ENCODE measurements at regions not wholly inside any gene's neighbourhood (a gene's known extent, or its start where the extent isn't known, plus 50 kb on each side); places are given as distances from the start of the nearest gene placed in this dataset.

DNA sequence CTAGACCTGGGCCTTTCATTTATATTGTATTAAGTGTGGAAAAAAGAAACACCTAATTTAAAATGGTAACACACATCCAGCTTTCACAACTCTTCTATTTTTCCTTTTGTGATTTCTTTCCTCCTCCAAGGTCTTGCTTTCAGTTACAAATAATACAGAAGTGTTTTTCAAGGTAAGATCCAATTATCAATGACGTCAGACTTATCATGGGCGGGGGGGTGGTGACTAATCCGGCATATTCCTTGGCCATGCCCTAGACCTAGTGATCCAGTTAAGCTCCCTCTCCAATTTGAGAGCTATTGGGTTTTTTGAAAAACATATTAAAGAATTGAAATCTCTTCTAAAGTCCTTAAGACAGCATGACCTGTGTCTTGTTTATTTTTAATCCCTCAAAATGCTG is 669.9 kb upstream of the NR5A2 start:
- DNase-seq = no peak

DNA sequence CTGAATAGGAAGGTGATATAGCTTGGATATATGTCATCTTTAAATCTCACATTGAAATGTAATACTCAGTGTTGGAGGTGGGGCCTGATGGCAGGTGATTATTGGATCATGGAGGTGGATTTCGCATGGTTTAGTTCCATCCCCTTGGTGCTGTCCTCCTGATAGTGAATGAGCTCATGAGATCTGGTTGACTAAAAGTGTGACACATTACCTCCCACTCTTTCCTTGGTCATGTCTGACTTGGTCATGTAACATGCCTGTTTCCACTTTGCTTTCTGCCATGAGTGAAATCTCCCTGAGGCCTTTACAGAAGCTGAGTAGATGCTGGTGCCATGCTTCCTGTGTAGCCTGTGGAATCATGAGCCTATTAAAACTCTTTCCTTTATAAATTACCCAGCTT is 664.5 kb upstream of the NR5A2 start:
- no peak for DNase-seq

DNA sequence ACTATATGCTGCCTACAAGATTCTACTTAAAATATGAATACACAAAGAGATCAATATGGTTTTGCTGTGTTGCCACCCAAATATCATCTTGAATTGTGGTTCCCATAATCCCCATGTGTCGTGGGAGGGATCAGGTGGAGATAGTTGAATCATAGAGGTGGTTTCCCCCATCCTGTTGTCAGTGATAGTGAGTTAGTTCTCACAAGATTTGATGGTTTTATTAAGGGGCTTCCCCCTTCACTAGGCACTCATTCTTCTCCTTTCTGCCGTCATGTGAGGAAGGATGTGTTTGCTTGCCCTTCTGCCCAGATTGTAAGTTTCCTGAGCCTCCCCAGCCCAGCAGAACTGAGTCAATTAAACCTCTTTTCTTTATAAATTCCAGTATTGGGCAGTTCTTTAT is 654.4 kb upstream of the NR5A2 start:
- DNase-seq = no peak

DNA sequence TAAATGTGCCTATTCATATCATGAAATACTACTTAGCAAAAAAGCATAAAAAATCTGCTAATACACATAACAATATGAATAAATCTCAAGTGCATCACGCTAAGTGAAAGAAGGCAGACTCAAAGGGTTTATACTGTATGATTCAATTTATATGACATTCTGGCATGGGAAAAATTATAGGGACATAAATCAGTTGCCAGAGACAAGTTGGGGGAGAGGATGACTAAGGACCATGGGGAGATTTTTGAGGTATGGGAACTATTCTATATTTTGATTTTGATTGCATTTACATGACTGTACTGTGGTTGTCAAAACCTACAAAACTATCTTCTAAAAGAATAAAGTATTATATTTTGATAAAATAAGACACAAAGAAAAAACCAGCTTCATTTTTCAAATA is 650.3 kb upstream of the NR5A2 start:
- no peak for DNase-seq

DNA sequence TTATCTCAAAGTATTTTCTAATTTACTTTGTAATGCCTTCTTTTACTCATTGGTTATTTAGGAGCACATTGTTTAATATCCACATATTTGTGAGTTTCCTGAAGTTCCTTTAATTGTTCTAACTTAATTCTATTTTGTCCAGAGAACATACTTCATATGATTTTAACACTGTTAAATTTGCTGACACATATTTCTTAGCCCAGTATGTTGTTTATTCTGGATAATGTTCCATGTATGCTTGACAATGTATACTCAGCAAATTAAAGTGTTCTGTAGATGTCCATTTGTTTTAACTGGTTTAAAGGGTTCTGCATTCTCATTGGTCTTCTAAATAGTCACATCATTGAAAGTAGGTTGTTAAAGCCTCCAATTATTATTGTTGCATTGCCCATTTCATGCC is 643.7 kb upstream of the NR5A2 start:
- DNase-seq = no peak

DNA sequence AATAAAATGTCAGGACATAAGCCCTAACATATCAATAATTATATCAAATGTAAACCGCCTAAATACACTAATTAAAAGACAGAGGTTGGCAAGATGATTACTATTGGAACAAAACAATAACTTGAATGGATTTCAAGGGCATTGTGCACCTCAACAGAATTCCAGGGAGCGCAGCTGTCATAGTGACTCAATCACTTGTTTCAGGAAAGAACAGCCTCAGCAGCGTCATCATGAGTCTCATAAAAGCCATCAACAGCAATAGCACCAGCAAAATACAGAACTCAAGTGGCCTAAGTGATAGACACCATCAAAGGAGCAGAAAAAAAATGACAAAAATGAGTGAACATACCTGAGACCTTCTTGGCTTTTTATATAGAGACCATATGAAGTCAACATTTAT is 632.7 kb upstream of the NR5A2 start:
- DNase-seq = no peak

DNA sequence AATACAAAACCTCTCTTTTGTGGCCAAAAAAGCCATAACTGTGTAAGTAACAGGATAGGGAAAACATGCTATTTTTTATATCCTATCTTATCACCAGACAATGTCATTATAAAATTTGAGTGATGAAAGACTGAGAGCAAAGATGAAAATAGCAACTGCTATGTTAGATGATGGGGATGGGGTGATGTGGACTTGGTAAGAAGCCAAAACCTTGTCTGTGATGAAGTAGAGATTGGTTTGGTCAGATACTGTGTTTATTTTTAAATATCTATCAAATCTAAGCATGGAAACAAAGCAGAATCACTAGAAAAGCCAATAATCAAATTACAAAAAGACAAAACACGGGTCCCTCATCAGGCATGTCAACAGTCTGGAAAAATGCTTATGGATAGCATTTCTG is 631.1 kb upstream of the NR5A2 start:
- DNase-seq = no peak

DNA sequence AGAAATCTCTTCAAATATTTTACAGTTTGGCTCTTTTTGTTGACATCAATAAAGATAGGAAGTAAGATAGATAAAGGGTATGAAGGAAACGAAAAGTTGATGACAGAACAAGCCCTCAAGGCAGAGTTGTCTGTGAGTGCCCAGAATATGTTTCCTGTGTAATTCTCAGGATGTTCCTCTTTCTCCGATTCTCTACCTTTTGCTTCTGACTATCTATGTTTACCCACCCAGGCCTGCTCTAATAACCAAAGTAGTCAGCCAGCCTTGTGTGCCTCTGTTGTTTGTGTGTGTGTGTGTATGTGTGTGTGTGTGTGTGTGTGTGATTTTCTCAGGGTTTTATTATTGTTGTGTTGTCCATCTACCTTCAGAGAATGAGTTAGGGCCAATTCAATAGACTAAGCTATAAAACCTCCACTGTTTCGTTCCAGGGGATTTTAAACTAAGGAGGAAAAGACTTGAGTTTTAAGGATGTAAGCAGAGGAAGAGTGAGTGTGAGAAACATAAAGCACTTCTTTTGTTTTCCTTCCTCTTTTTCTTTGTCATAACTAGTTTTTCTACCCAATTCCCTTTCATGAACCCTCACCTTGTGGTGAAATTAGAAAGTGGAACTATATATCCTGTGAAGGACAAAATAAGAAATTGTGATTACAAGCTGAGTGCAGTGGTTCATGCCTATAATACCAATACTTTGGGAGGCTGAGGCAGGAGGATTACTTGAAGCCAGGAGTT is 627.4 kb upstream of the NR5A2 start:
- no peak for DNase-seq

DNA sequence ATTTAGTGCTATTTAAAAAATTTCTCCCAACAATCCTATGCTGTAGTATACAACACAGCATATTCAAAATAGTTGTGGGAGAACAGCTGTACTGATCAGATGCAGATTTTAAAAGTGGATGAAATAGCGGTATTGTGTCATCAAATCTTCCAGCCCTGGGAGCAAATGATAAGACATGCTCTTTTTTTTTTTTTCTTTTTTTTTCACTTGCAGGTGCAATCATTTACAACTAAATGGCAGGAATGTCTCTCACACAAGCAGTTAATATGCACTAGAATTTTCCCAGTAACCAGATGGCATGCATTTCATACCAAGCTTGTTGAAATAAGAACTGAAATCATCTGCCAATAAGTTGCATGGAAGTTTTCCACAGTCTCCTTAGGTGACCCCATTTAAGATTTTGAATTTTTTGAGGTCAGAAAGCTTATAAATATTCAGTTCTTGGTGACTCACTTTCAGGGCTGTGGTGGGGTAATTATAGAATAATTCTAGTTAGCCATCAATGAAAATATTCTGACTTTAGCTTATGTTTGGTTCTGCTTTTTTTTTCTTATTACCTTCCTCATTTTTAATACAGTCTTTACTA is 623.9 kb upstream of the NR5A2 start:
- DNase-seq = no peak

DNA sequence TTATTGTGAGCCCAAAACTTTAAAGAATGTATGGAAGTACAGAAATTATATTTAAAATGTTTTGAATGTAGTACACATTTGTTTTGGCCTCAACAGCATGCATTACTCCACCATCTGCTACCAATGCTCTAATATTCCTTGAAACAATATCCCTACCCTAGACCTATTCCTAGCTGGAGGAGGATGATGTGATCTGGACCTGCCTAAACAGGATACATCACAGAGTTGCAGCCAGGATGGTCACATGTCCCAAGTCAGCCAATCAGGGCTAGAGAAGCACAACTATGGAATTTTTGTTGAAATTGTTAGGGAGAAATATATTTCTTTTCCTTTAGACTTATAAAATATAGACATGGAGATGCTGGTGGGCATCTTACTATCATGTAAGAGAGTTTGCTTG is 623.3 kb upstream of the NR5A2 start:
- no peak for DNase-seq

DNA sequence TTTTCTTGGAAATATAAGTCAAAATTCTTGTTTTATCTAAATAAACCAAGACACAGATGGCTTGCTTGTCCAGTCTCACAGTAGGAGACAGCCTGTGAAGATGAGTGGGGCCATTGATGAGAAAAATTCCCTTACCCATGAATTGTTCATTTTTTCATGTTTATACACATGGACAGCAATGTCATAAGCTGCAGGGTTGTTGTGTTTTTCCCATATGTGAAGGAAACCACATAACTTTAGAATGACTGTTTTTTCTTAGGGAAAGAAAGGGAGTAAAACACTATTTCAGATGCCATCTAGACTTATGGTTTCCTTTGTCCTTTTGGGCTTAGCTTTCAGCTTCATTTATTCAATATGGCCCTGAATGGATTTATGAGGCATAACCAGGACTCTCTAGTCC is 622.5 kb upstream of the NR5A2 start:
- no peak for DNase-seq

DNA sequence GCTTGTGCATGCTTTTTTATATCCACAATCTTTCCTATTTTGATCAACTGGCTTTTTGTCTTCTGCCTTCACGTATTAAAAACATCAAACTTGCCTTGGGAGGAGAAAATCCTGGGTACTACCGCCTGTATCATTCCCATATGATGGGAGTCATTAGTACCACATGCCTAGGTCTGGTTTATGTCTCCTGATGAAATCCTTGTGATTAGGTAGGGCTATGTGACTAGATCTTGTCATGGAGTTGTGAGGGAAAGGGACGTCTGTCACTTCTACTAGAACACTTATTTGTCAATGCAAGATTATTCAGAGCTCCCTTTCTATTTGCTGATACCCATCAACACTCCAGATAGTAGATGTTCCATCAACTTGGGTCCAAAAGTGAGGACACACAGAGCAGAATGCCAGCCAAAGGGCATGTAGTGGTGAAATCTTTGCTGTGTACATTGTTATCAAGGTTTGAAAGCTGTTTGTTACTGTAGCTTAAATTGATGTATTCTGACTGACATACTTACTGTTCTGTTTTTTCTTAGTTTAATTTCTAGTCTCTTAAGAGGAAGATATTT is 621.8 kb upstream of the NR5A2 start:
- no peak for DNase-seq

DNA sequence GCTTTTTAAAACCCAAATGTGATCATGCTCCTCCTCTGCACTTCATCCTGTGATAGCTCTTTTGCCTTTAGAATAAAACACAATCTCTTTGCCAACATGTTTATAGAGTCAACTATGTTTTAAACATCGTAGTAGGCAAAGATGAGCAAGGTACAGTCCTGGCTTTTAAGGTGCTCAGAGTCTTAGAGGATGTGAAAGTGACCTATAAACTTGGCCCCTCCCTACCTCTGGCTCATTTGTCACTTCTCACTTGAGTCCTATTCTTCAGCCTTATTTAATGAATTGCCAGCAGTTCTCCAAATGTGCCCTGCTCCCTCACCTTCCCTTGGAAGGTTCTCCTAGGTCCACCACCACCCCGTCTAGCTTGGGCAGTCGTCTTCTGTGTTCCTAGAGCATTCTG is 617.0 kb upstream of the NR5A2 start:
- DNase-seq = no peak

DNA sequence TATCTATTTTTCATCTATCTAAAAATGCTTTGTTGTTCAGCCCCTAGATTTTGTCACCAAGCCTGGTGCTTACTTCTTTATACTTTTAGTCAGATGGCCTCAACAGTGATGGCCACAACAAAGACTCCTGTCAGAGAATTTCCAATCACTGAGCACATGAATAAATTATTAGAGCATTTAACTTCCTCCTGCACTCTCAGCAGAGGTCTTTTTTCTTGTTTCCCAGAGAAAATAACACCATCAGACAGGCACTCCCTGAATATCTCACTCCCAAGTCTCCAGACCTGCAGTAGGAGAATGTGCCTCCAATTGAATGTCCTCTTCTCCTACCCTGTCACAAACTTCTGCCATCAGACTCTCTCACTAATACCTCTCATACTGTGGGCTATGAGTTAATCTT is 616.0 kb upstream of the NR5A2 start:
- DNase-seq = no peak

DNA sequence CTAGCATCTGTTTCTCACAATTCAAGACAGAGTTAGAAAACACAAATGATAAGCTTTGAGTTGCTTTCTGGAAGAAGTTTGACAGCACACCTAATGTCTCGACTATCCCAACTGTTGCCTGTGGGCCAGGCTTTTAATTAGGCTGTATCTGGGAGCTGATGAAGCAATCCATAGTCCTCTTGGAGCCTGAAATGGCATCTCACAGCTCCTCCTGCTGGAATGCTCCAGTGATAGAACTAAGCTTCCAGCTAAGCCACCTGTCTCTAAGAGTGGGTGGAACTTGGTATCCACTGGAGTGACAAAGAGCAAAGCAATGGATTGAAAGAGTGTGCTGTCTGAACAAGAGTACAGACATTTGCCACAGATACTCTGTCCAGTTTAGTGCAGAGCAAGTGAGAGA is 605.3 kb upstream of the NR5A2 start:
- DNase-seq = no peak

DNA sequence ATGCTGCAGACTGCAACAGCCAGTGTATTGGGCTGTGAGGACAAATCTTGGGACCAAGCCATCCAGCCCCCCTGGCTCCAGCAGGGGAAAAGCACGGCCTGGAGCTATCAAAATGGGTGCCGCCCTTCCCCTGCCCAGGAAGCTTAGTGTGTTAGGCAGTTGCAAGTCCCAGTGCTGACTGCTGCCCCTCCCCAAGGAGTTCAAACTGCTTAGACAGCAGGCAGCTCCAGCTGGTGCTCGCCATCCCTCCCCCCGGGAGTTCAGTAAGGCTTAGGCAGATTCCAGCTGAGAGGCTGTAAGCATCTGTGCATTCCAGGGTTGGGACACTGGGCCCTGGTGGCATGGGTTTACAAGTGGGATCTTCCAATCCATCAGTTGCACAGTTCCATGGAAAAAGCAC is 579.6 kb upstream of the NR5A2 start:
- no peak for DNase-seq

DNA sequence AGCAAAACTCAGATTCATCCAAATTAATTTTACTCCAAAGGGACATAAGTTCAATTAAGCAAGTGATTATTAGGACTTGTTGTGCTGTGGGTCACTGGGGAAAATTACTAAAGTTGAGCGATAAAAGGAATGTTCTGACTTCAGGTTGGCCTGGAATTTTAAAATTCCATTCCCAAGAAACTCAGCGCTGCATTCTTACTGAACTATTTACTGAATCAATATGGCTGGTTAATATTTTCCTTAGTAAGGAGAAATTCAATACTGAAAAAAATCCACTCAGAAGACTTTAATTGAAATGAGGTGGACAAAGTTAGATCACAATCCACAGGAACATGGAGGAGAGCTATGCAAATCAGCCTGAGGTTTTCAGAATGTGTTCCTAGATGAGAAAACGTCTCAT is 578.9 kb upstream of the NR5A2 start:
- no peak for DNase-seq

DNA sequence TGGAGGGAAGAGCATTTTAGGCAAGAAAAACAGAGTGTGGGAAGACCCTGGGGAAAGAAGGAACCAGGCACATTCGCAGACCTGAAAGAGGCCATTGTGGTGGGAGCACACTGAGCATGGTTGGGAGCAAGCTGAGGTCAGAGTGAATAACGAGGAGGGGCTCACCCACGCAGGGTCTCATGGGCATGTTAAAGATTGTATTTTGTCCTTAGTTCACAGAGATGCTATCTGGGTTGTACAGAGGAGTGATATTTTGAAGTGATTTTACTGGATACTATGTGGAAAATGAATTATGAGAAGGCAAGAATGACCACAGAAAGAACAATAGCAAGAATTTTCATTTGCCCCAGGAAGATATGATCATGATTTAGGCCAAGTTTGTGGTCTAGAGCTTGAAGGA is 578.3 kb upstream of the NR5A2 start:
- no peak for DNase-seq

DNA sequence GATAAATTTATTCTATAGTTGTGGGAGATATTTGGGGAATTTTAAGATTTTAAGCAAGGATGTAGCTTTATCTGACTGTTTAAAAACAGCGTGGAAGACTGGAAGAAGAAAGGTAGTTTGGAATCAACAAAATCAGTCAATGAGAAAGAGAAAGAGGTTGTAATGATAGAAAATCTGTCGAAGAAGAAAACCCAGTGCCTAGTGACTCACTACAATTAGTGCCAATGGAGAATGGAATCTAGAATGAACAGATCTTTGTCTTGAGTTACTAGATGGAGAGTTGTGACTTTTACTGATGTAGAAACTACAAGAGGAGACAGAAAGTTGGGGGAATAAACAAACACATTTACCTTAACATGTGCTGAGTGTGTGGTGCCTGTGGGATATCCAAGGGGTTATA is 577.8 kb upstream of the NR5A2 start:
- no peak for DNase-seq

DNA sequence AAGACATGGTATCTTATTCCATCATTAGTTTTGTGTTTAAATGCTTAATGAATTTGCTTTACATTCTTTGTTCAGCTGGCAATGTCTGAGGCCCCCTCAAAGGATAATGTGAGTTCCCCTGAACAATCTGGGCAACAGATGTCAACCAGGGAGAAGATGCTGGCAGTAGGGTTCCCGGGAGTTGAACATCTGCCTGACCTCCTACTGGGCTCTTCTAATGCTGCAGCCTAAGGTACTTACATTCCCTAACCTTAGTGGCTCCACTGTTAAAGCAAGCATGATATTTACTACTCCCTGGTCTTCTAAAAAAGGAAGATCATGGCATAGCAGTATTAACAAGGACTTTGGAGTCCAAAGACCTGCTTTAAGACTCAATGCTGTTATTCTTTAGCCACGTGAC is 574.9 kb upstream of the NR5A2 start:
- DNase-seq = no peak

DNA sequence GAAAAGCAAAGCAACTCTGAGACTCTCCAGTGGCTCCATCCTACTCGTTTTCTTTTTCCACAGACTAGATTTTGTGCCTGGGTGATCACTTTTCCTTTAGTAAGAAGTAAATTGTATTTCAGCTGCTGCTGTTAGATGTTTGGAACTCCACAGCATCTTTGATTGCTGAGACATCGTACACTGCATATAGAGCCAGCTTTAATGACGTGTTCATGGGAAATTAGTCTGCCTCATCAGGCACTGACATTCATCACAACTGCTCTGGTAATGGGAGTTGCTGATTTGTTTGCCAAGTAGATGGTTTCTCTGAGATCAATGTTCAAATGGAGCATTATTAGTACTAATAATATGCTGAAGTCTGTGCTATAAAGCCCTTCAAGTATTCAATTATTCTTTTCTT is 573.8 kb upstream of the NR5A2 start:
- no peak for DNase-seq

DNA sequence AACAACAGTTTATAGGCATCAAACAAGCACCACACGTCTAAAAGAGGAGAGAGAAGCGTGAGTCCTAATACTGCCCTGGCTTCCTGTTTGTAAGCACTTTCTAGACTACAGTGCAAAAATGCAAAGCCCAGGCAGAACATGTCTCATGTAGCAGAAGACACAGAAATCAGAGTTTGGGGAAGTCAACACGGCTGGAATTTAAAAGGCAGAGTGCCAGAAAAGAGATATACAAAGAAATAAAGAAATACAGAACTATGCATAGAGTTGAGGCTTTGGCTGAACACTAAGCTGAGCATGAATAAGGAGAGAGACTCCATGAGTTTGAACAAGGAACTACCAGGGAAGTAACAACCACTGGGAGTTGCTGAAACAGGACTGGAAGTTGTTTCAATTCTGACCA is 566.6 kb upstream of the NR5A2 start:
- no peak for DNase-seq

DNA sequence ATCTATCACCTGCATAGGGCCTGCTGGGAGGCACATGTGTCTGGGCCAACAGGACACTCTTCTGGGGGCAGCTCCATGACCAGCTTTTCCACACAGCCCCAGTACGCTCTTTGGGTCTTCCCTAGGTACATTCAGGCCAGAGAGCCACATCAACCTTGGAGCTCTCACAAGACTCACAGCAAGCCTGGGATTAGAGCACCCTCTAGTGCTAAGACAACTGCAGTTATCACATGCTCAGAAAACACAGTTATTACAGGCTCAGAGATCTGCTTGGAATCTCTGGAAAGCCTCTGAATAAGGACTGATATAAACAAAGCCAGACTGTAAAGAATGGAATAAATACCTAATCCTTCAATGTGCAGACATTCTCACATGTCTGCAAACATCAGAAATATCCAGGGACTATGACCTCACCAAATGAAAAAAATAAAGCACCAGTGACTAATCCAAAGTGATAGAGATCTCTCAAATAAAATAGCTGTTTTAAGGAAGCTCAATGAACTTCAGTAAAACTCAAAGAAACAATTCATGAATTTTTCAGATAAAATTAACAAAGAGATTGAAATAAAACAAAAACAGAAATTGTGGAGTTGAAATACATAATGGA is 563.9 kb upstream of the NR5A2 start:
- DNase-seq = no peak

DNA sequence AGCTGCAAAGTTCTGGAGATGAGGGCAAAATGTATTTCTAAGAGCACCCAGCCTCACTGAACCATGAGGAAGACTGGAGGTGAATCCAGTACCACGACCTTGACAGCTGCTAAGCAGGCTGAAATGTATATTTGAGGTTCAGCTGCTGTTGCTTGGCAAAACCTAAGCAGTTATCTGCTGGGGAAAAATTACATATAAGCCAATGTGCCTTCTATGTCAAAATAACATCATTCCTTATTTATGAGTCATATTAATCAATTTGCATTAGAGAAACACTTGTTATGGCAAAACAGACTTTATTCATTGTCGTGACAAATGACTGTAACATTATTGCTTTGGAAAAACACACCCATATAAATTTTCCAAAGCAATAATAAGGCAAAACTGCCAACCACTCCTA is 560.5 kb upstream of the NR5A2 start:
- DNase-seq = no peak

DNA sequence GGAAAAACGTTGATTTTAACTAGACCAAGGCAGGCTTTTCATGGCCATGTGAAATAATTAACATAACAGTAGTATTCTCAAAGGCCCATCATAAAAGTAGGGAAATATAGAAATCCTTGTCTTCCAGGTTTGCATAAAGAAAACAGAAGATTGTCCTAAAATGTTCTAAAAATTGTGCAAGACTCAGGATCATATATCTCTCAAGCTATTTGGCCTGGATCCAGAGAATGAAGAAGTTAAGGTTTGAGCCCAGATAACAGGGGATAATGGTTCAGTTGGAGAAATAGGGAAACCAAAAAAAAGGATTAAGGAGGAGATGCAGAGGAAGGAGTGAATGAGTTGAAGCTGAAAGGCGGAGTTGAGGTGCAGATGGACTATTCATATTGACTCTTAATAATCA is 555.5 kb upstream of the NR5A2 start:
- DNase-seq = no peak

All from NCI-H187 (cell line).